ENCODE measurements at regions not wholly inside any gene's neighbourhood (a gene's known extent, or its start where the extent isn't known, plus 50 kb on each side); places are given as distances from the start of the nearest gene placed in this dataset.
"Not testable (repeated sequence)": the region's sequence is repeated elsewhere in the genome, so short reads cannot be mapped to it uniquely, and the experiment has no call there.

- Histone ChIP-seq H3K27ac (replicated peaks) (no peak overlapping the region), H3K27me3 (ENCODE audit: low read depth) (peaks cover 43% of the 10 kb centered on the region), H3K4me1 (no peaks in the 10 kb centered on the region), H3K36me3 (no peaks in the 10 kb centered on the region), H3K9me3 (replicated peaks) (no peaks in the 10 kb centered on the region), H3K4me3 (no peak overlapping the region)
- no peak for TF ChIP-seq CTCF (IDR thresholded peaks at IDR 0.05; ENCODE audit: borderline replicate concordance)
- DNase-seq: no peak
- intact Hi-C loops (cut with micrococcal nuclease): no loop called here
Measured at GRCh38 chr6:147441751-147442150, 66.7 kb upstream of the SAMD5 start.

GRCh38 chr6:147447835-147448611, 60.5 kb upstream of the SAMD5 start:
- intact Hi-C loops (cut with micrococcal nuclease): no loop called here
- Histone ChIP-seq H3K36me3 (no peaks in the 10 kb centered on the region), H3K9me3 (replicated peaks) (no peaks in the 10 kb centered on the region), H3K4me1 (no peaks in the 10 kb centered on the region), H3K4me3 (no peak overlapping the region), H3K27me3 (ENCODE audit: low read depth) (peaks cover 54% of the 10 kb centered on the region), H3K27ac (replicated peaks) (no peak overlapping the region)
- no peak for TF ChIP-seq CTCF (IDR thresholded peaks at IDR 0.05; ENCODE audit: borderline replicate concordance)
- no peak for DNase-seq

GRCh38 chr6:147448775-147449174, 59.7 kb upstream of the SAMD5 start:
- intact Hi-C loops (cut with micrococcal nuclease): no loop called here
- no peaks in the 10 kb centered on the region for H3K36me3 ChIP-seq
- H3K4me1 ChIP-seq: no peaks in the 10 kb centered on the region
- H3K4me3 ChIP-seq: no peak overlapping the region
- H3K27me3 ChIP-seq (ENCODE audit: low read depth): peaks cover 54% of the 10 kb centered on the region
- no peak overlapping the region for H3K27ac ChIP-seq (replicated peaks)
- no peaks in the 10 kb centered on the region for H3K9me3 ChIP-seq (replicated peaks)
- no peak for TF ChIP-seq CTCF (IDR thresholded peaks at IDR 0.05; ENCODE audit: borderline replicate concordance)
- DNase-seq: no peak

GRCh38 chr6:147449405-147450161, 58.9 kb upstream of the SAMD5 start:
- H3K9me3 ChIP-seq (replicated peaks): no peaks in the 10 kb centered on the region
- intact Hi-C loops (cut with micrococcal nuclease): no loop called here
- no peaks in the 10 kb centered on the region for H3K36me3 ChIP-seq
- H3K27ac ChIP-seq (replicated peaks): no peak overlapping the region
- peaks cover 50% of the 10 kb centered on the region for H3K27me3 ChIP-seq (ENCODE audit: low read depth)
- no peak overlapping the region for H3K4me3 ChIP-seq
- no peak for TF ChIP-seq CTCF (IDR thresholded peaks at IDR 0.05; ENCODE audit: borderline replicate concordance)
- no peak for DNase-seq
- H3K4me1 ChIP-seq: no peaks in the 10 kb centered on the region

- DNase-seq: no peak
- H3K27ac ChIP-seq (replicated peaks): no peak overlapping the region
- TF ChIP-seq CTCF (IDR thresholded peaks at IDR 0.05; ENCODE audit: borderline replicate concordance): no peak
Measured at GRCh38 chr6:147453361-147453760, 55.1 kb upstream of the SAMD5 start.

GRCh38 chr6:147454862-147455261, 53.6 kb upstream of the SAMD5 start:
- DNase-seq; H3K36me3 ChIP-seq; H3K9me3 ChIP-seq (replicated peaks); H3K4me1 ChIP-seq; intact Hi-C loops (cut with micrococcal nuclease); H3K27ac ChIP-seq (replicated peaks); H3K4me3 ChIP-seq; H3K27me3 ChIP-seq (ENCODE audit: low read depth): not testable (repeated sequence)

More at GRCh38 chr6:147453361-147453760, 55.1 kb upstream of the SAMD5 start:
- intact Hi-C loops (cut with micrococcal nuclease): no loop called here
- no peak overlapping the region for H3K4me3 ChIP-seq
- no peaks in the 10 kb centered on the region for H3K4me1 ChIP-seq
- peaks cover 14% of the 10 kb centered on the region for H3K27me3 ChIP-seq (ENCODE audit: low read depth)
- H3K36me3 ChIP-seq: no peaks in the 10 kb centered on the region
- no peaks in the 10 kb centered on the region for H3K9me3 ChIP-seq (replicated peaks)

Data from left ventricle myocardium inferior (tissue), 1 donor.